Thoracic aorta (tissue), 2 donors: ENCODE measurements at regions not wholly inside any gene's neighbourhood (a gene's known extent, or its start where the extent isn't known, plus 50 kb on each side); places are given as distances from the start of the nearest gene placed in this dataset.

ENCODE experiments used
- ATAC-seq: fragments of 150-250 bp; one replicate; pipeline ENCODE4 v1.8.0; 2017; ENCODE audit warnings: low read depth; ENCODE audit not compliant: insufficient number of reproducible peaks, low FRiP score
- DNase-seq: peaks from one replicate; pipeline ENCODE4 v3.0.0-alpha.2; 2020; ENCODE audit warnings: low spot score
- H3K27ac ChIP-seq, 2 donors: fragments of 200-600 bp; sonication (generic); 1 replicate in 1 of 2; 2 replicates in 1 of 2; pipeline ENCODE4 v1.5.1; 2016; ENCODE audit warnings: mild to moderate bottlenecking in 2 of 2, moderate library complexity in 2 of 2
- H3K27me3 ChIP-seq: fragments of 200-600 bp; sonication (generic); replicated peaks from 2 replicates; pipeline ENCODE4 v1.6.0; 2016; ENCODE audit warnings: mild to moderate bottlenecking; ENCODE audit not compliant: insufficient read depth
- H3K36me3 ChIP-seq: fragments of 200-600 bp; sonication (generic); one replicate; pipeline ENCODE4 v1.5.1; 2016
- H3K4me1 ChIP-seq, 2 donors: fragments of 200-600 bp; sonication (generic); 1 replicate in 1 of 2; 2 replicates in 1 of 2; pipeline versions ENCODE4 v1.5.1 to v1.6.0; 2016; ENCODE audit warnings: low read depth in 2 of 2, mild to moderate bottlenecking in 1 of 2; ENCODE audit not compliant: control insufficient read depth in 1 of 2
- H3K4me3 ChIP-seq: fragments of 200-600 bp; sonication (generic); 2 replicates; pipeline ENCODE4 v1.5.1; 2016; ENCODE audit warnings: mild to moderate bottlenecking
- H3K9me3 ChIP-seq: fragments of 200-600 bp; sonication (generic); 2 replicates; pipeline ENCODE4 v1.5.1; 2016
- CTCF ChIP-seq: fragments of 200-600 bp; sonication (generic); IDR thresholded peaks from one replicate; pipeline ENCODE4 v1.5.1; 2019; ENCODE audit warnings: antibody characterized with exemption

- Histone ChIP-seq H3K9me3 (no peaks in the 10 kb centered on the region), H3K27ac (no peak overlapping the region), H3K4me1 (no peaks in the 10 kb centered on the region), H3K27me3 (no peaks in the 10 kb centered on the region), H3K4me3 (no peak overlapping the region), H3K36me3 (no peaks in the 10 kb centered on the region)
- no peak for ATAC-seq
- TF ChIP-seq CTCF, result no peak
- DNase-seq, result no peak
Observed at GRCh38 chr10:2083591-2083990, 346.3 kb upstream of the ADARB2 start.

- no peaks in the 10 kb centered on the region for H3K27me3 ChIP-seq
- ATAC-seq (no peak), DNase-seq (no peak)
Observed at GRCh38 chr10:2081501-2081900, 344.2 kb upstream of the ADARB2 start.

GRCh38 chr10:2079603-2080078 lies 342.3 kb upstream of the ADARB2 start:
- H3K27me3 ChIP-seq, result no peaks in the 10 kb centered on the region
- no peaks in the 10 kb centered on the region for H3K36me3 ChIP-seq
- no peak for ATAC-seq
- TF ChIP-seq CTCF, result no peak
- no peak overlapping the region for H3K4me3 ChIP-seq
- no peak overlapping the region for H3K27ac ChIP-seq
- no peaks in the 10 kb centered on the region for H3K4me1 ChIP-seq
- DNase-seq, result no peak
- H3K9me3 ChIP-seq, result no peaks in the 10 kb centered on the region

More at GRCh38 chr10:2081501-2081900, 344.2 kb upstream of the ADARB2 start:
- TF ChIP-seq CTCF, result no peak
- Histone ChIP-seq H3K4me1 (no peaks in the 10 kb centered on the region), H3K36me3 (no peaks in the 10 kb centered on the region), H3K27ac (no peak overlapping the region), H3K4me3 (no peak overlapping the region), H3K9me3 (no peaks in the 10 kb centered on the region)

GRCh38 chr10:2077231-2077630 lies 339.9 kb upstream of the ADARB2 start:
- Histone ChIP-seq H3K4me1 (no peaks in the 10 kb centered on the region), H3K27ac (no peak overlapping the region), H3K36me3 (no peaks in the 10 kb centered on the region), H3K27me3 (no peaks in the 10 kb centered on the region), H3K9me3 (no peaks in the 10 kb centered on the region), H3K4me3 (no peak overlapping the region)
- ATAC-seq (no peak), DNase-seq (no peak)
- no peak for TF ChIP-seq CTCF

GRCh38 chr10:2076528-2076927 lies 339.2 kb upstream of the ADARB2 start:
- H3K27me3 ChIP-seq, result no peaks in the 10 kb centered on the region
- no peaks in the 10 kb centered on the region for H3K36me3 ChIP-seq
- H3K4me3 ChIP-seq, result no peak overlapping the region
- ATAC-seq (no peak), DNase-seq (no peak)
- no peak for TF ChIP-seq CTCF
- no peaks in the 10 kb centered on the region for H3K4me1 ChIP-seq
- no peak overlapping the region for H3K27ac ChIP-seq
- no peaks in the 10 kb centered on the region for H3K9me3 ChIP-seq
